H9 (cell line): ENCODE measurements at regions not wholly inside any gene's neighbourhood (a gene's known extent, or its start where the extent isn't known, plus 50 kb on each side); places are given as distances from the start of the nearest gene placed in this dataset.

Experiments
- DNase-seq: peaks from one replicate; pipeline ENCODE4 v3.0.0-alpha.2; 2017
- H2AFZ ChIP-seq: one replicate; pipeline ENCODE4 v1.6.1; 2013; ENCODE audit warnings: mild to moderate bottlenecking, low read length, control low read depth, moderate library complexity
- H2AK5ac ChIP-seq: 2 replicates; pipeline ENCODE4 v1.6.1; 2013; ENCODE audit warnings: low read length, control low read depth, mixed read lengths; ENCODE audit not compliant: insufficient read length
- H2BK120ac ChIP-seq: one replicate; pipeline ENCODE4 v1.6.1; 2013; ENCODE audit warnings: low read depth, mild to moderate bottlenecking, low read length, control low read depth, inconsistent platforms; ENCODE audit not compliant: poor library complexity, severe bottlenecking
- H2BK12ac ChIP-seq: 2 replicates; pipeline ENCODE4 v1.6.1; 2013; ENCODE audit warnings: low read length, control low read depth, mixed read lengths, low read depth; ENCODE audit not compliant: insufficient read length
- H2BK15ac ChIP-seq: 2 replicates; pipeline ENCODE4 v1.6.1; 2013; ENCODE audit warnings: low read depth, low read length, control low read depth
- H2BK20ac ChIP-seq: one replicate; pipeline ENCODE4 v1.6.1; 2013; ENCODE audit warnings: low read depth, mild to moderate bottlenecking, low read length, control low read depth, inconsistent platforms; ENCODE audit not compliant: poor library complexity, severe bottlenecking
- H2BK5ac ChIP-seq: 2 replicates; pipeline ENCODE4 v1.6.1; 2013; ENCODE audit warnings: low read length, control low read depth, mixed read lengths; ENCODE audit not compliant: insufficient read length
- H3K14ac ChIP-seq: 2 replicates; pipeline ENCODE4 v1.6.1; 2013; ENCODE audit warnings: low read length, control low read depth; ENCODE audit not compliant: insufficient read depth
- H3K18ac ChIP-seq: 2 replicates; pipeline ENCODE4 v1.6.1; 2013; ENCODE audit warnings: low read depth, mild to moderate bottlenecking, mixed read lengths, low read length, control low read depth; ENCODE audit not compliant: insufficient read length
- H3K23ac ChIP-seq: 2 replicates; pipeline ENCODE4 v1.6.1; 2013; ENCODE audit warnings: low read length, control low read depth, mixed read lengths, low read depth; ENCODE audit not compliant: insufficient read length
- H3K23me2 ChIP-seq: 2 replicates; pipeline ENCODE4 v1.6.1; 2013; ENCODE audit warnings: low read depth, mild to moderate bottlenecking, mixed read lengths, low read length, control low read depth; ENCODE audit not compliant: insufficient read length, poor library complexity, severe bottlenecking
- H3K27ac ChIP-seq: 2 replicates; pipeline ENCODE4 v1.5.1; 2013; ENCODE audit warnings: low read length, control low read depth, mixed read lengths, low read depth; ENCODE audit not compliant: insufficient read length
- H3K27me3 ChIP-seq: 2 replicates; pipeline ENCODE4 v1.6.1; 2013; ENCODE audit warnings: low read length, control low read depth, inconsistent platforms; ENCODE audit not compliant: insufficient read depth
- H3K4ac ChIP-seq: 2 replicates; pipeline ENCODE4 v1.6.1; 2013; ENCODE audit warnings: low read depth, mild to moderate bottlenecking, control low read depth, inconsistent platforms, low read length, moderate library complexity
- H3K4me1 ChIP-seq: 2 replicates; pipeline ENCODE4 v1.6.1; 2013; ENCODE audit warnings: low read length, control low read depth, inconsistent platforms; ENCODE audit not compliant: insufficient read depth
- H3K4me2 ChIP-seq: 2 replicates; pipeline ENCODE4 v1.6.1; 2013; ENCODE audit warnings: low read length, control low read depth, mixed read lengths; ENCODE audit not compliant: insufficient read length, insufficient read depth
- H3K56ac ChIP-seq: 2 replicates; pipeline ENCODE4 v1.6.1; 2013; ENCODE audit warnings: low read depth, mild to moderate bottlenecking, mixed read lengths, low read length, control low read depth; ENCODE audit not compliant: insufficient read length
- H3K79me1 ChIP-seq: 2 replicates; pipeline ENCODE4 v1.6.1; 2013; ENCODE audit warnings: low read depth, mild to moderate bottlenecking, moderate library complexity, low read length, control low read depth, inconsistent platforms; ENCODE audit not compliant: insufficient read depth, poor library complexity, severe bottlenecking
- H3K79me2 ChIP-seq: 2 replicates; pipeline ENCODE4 v1.6.1; 2013; ENCODE audit warnings: low read length, control low read depth, inconsistent platforms; ENCODE audit not compliant: insufficient read depth
- H3K9ac ChIP-seq: 2 replicates; pipeline ENCODE4 v1.6.1; 2013; ENCODE audit warnings: low read length, control low read depth, mixed read lengths; ENCODE audit not compliant: insufficient read length; ENCODE audit errors: extremely low read depth
- H3K9me3 ChIP-seq: one replicate; pipeline ENCODE4 v1.6.1; 2013; ENCODE audit warnings: low read depth, low read length, inconsistent platforms; ENCODE audit not compliant: control insufficient read depth
- H3T11ph ChIP-seq: one replicate; pipeline ENCODE4 v1.6.1; 2013; ENCODE audit warnings: mild to moderate bottlenecking, low read length, control low read depth, inconsistent platforms
- H4K20me1 ChIP-seq: one replicate; pipeline ENCODE4 v1.6.1; 2013; ENCODE audit not compliant: control insufficient read depth, insufficient read length, insufficient read depth
- H4K5ac ChIP-seq: 2 replicates; pipeline ENCODE4 v1.6.1; 2013; ENCODE audit warnings: low read depth, mild to moderate bottlenecking, mixed read lengths, low read length, control low read depth; ENCODE audit not compliant: insufficient read length
- H4K8ac ChIP-seq: replicated peaks from 2 replicates; pipeline ENCODE4 v1.6.1; 2013; ENCODE audit warnings: low read length, control low read depth, mixed read lengths, low read depth; ENCODE audit not compliant: insufficient read length
- H4K91ac ChIP-seq: 2 replicates; pipeline ENCODE4 v1.6.1; 2013; ENCODE audit warnings: low read depth, mild to moderate bottlenecking, moderate library complexity, mixed read lengths, low read length, control low read depth; ENCODE audit not compliant: insufficient read length
- H3K27ac Mint-ChIP-seq, 3 experiments: 2 replicates in 2 of 3; 3 replicates in 1 of 3; pipeline ENCODE4 v1.8.0; 2020 to 2021; ENCODE audit warnings: mixed read lengths in 3 of 3, mild to moderate bottlenecking in 1 of 3, moderate library complexity in 1 of 3
- H3K27me3 Mint-ChIP-seq: 2 replicates; pipeline ENCODE4 v1.8.0; 2021; ENCODE audit warnings: low read depth, mild to moderate bottlenecking, moderate library complexity, mixed read lengths
- H3K36me3 Mint-ChIP-seq, 3 experiments: 2 replicates in 2 of 3; 3 replicates in 1 of 3; pipeline ENCODE4 v1.8.0; 2020 to 2021; ENCODE audit warnings: low read depth in 3 of 3, mixed read lengths in 3 of 3; ENCODE audit not compliant: insufficient read depth in 1 of 3
- H3K4me1 Mint-ChIP-seq, 2 experiments: 2 replicates each; pipeline ENCODE4 v1.8.0; 2020; ENCODE audit warnings: mixed read lengths in 2 of 2
- H3K4me3 Mint-ChIP-seq, 2 experiments: 2 replicates in 1 of 2; 3 replicates in 1 of 2; pipeline ENCODE4 v1.8.0; 2020 to 2021; ENCODE audit warnings: mild to moderate bottlenecking in 2 of 2, mixed read lengths in 2 of 2, moderate library complexity in 1 of 2
- H3K9me3 Mint-ChIP-seq, 2 experiments: 2 replicates in 1 of 2; 3 replicates in 1 of 2; pipeline ENCODE4 v1.8.0; 2020; ENCODE audit warnings: mild to moderate bottlenecking in 2 of 2, mixed read lengths in 2 of 2, moderate library complexity in 1 of 2
- WGBS: extraction: QIAGEN DNeasy Blood & Tissue Kit; methylation state at CpG from one replicate; pipeline ENCODE4 v1.1.7; 2013; ENCODE audit warnings: missing lambda C conversion rate, low lambda C conversion rate, mixed read lengths; ENCODE audit not compliant: insufficient read length; ENCODE audit errors: extremely low coverage; 5-methylcytosine and 5-hydroxymethylcytosine counted together
- TF ChIP-seq, protein P1 (sequence below): fragments of 200-600 bp; sonication (generic); conservative IDR thresholded peaks from 3 replicates; pipeline ENCODE4 v1.8.0; 2021; ENCODE audit warnings: antibody characterized with exemption, mild to moderate bottlenecking

DNA sequence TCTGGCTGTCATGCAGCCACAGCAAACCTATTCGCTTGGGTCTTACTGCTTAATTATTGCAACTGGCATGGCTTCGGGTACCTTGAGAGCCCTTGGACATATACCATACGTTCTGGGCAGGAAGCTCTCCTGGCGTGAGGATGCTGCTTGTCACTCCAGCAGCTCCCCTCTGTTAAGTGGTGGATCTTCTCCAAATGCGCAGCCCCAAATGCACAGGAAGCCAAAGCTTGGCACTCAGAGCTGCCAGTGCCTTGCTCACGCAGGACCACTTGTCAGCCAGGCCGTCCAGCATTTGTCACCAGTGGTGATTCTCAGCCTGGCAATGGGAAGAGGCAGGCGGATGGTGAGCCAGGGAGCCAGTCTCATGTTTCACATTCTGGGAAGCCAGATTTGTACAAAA lies 158.6 kb downstream of the KATNAL1 start:
- H2BK120ac ChIP-seq, result no peak overlapping the region
- no peak for DNase-seq
- WGBS, result no CpG with 5 or more reads among the region's 8 CpGs
- no peaks in the 10 kb centered on the region for H3K4me1 ChIP-seq
- H3K79me2 ChIP-seq, result no peaks in the 10 kb centered on the region
- no peaks in the 10 kb centered on the region for H3K23me2 ChIP-seq
- no peak overlapping the region for H2BK20ac ChIP-seq
- no peak overlapping the region for H2AFZ ChIP-seq
- no peak overlapping the region for H3K23ac ChIP-seq
- H3K18ac ChIP-seq, result no peak overlapping the region
- Mint-ChIP-seq H3K4me1 (no peaks in the 10 kb centered on the region), H3K36me3 (no peaks in the 10 kb centered on the region), H3K27ac (peak overlapping the region in 1 of 3 experiments; percentile 50; a peak in 2 of 7 replicates), H3K9me3 (no peaks in the 10 kb centered on the region; a peak in 1 of 5 replicates), H3K27me3 (no peaks in the 10 kb centered on the region; the same call in 1 of the 2 replicates), H3K4me3 (no peak overlapping the region)
- H3K4me2 ChIP-seq, result no peak overlapping the region
- no peaks in the 10 kb centered on the region for H3K79me1 ChIP-seq
- H3T11ph ChIP-seq, result no peak overlapping the region
- no peaks in the 10 kb centered on the region for H3K27me3 ChIP-seq
- H2BK12ac ChIP-seq, result no peak overlapping the region
- no peak overlapping the region for H3K27ac ChIP-seq
- H2BK5ac ChIP-seq, result no peak overlapping the region
- H2AK5ac ChIP-seq, result no peak overlapping the region
- H2BK15ac ChIP-seq, result no peak overlapping the region
- no peak overlapping the region for H3K14ac ChIP-seq
- H3K56ac ChIP-seq, result no peak overlapping the region
- no peak overlapping the region for H4K8ac ChIP-seq
- TF ChIP-seq, protein P1, sequence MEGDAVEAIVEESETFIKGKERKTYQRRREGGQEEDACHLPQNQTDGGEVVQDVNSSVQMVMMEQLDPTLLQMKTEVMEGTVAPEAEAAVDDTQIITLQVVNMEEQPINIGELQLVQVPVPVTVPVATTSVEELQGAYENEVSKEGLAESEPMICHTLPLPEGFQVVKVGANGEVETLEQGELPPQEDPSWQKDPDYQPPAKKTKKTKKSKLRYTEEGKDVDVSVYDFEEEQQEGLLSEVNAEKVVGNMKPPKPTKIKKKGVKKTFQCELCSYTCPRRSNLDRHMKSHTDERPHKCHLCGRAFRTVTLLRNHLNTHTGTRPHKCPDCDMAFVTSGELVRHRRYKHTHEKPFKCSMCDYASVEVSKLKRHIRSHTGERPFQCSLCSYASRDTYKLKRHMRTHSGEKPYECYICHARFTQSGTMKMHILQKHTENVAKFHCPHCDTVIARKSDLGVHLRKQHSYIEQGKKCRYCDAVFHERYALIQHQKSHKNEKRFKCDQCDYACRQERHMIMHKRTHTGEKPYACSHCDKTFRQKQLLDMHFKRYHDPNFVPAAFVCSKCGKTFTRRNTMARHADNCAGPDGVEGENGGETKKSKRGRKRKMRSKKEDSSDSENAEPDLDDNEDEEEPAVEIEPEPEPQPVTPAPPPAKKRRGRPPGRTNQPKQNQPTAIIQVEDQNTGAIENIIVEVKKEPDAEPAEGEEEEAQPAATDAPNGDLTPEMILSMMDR, result no peak
- H4K5ac ChIP-seq, result no peak overlapping the region
- no peak overlapping the region for H4K91ac ChIP-seq
- no peak overlapping the region for H3K4ac ChIP-seq
- no peaks in the 10 kb centered on the region for H4K20me1 ChIP-seq
- no peak overlapping the region for H3K9ac ChIP-seq
- H3K9me3 ChIP-seq, result peaks cover 3% of the 10 kb centered on the region
